ENCODE measurements at regions not wholly inside any gene's neighbourhood (a gene's known extent, or its start where the extent isn't known, plus 50 kb on each side); places are given as distances from the start of the nearest gene placed in this dataset.

DNA sequence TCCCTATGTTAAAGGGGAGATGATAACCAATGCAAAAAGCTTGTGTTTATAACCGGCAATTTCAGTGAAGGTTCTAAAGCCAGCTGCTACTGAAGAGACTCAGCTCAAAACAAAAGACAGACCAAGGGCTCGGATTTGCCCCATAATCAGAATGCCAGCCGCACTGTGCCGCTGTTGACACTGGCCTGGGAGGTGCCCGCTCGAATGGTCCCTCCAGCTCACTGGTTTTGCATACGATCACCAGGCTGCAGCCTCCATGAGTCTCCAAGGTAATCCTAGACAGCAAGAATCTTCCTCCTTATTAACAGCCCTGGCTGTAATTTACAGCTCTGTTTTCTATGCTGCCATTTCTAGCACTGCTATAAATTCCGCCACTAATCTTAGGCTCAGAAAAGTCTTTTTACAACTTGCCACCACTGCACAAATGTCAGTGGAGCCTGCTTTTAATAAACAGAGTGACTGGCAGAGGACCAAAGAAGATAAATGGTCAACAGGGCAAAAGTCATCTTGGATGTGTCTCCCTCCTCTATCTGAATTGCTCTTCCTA lies 155.7 kb upstream of the SH3BP4 start:
- TF ChIP-seq FOXK2 (IDR thresholded peaks at IDR 0.05) (no peak), FOXM1 (IDR thresholded peaks at IDR 0.05; ENCODE audit: low read depth, low read length) (no peak), RUNX3 (IDR thresholded peaks at IDR 0.05; ENCODE audit: low read length) (no peak)
- TF ChIP-seq, protein P1, sequence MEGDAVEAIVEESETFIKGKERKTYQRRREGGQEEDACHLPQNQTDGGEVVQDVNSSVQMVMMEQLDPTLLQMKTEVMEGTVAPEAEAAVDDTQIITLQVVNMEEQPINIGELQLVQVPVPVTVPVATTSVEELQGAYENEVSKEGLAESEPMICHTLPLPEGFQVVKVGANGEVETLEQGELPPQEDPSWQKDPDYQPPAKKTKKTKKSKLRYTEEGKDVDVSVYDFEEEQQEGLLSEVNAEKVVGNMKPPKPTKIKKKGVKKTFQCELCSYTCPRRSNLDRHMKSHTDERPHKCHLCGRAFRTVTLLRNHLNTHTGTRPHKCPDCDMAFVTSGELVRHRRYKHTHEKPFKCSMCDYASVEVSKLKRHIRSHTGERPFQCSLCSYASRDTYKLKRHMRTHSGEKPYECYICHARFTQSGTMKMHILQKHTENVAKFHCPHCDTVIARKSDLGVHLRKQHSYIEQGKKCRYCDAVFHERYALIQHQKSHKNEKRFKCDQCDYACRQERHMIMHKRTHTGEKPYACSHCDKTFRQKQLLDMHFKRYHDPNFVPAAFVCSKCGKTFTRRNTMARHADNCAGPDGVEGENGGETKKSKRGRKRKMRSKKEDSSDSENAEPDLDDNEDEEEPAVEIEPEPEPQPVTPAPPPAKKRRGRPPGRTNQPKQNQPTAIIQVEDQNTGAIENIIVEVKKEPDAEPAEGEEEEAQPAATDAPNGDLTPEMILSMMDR (IDR thresholded peaks at IDR 0.05 in 2 of 3, conservative IDR thresholded peaks at IDR 0.05 in 1 of 3; ENCODE audit: control insufficient read depth in 2 of 3, extremely low read depth in 1 of 3, insufficient read depth in 1 of 3, low read depth in 3 of 3, low read length in 3 of 3), result no peak
